ENCODE measurements at regions not wholly inside any gene's neighbourhood (a gene's known extent, or its start where the extent isn't known, plus 50 kb on each side); places are given as distances from the start of the nearest gene placed in this dataset.

DNA sequence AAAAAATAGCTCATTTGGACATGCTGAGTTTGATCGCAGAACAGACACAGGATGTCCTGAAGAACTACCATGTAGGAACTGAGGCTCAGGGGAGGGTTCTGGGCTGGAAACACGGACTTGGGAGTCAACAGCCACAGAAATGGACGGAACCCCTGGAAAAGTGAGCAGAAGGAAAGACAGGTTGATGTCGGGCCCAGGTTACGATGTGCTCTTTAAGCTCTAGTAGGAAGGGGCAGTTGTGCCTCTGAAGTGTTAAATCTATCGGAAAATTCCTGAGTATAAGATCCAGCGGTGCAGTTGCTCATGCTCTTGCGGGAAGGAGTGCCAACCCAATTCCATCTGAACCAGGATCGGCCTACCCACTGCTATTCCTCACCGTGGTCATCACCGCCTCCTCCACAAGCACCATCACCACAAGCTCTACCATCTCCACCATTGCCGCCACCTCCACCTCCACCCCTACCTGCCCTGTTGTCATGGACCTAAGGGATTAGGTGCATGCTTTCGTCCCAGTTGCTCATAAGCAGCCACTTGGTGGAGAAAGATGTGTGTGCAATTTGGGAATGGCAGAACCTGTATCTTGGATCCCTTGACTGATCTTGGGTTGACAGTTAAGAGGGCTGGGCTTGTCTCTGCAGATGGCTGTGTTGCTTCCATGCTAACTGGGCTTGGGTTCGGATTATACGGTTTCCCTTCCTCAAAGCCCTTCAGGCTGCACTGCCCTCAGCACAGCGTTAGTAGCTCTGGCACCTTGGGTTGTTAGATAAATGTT, 108.5 kb downstream of the ASB7 start:
- Histone ChIP-seq H4K20me1 (ENCODE audit: insufficient read depth, low read depth, low read length) (0 out of 2 replicates have a peak, but pooled peaks cover 3% of the 10 kb centered on the region), H3K4me2 (ENCODE audit: low read depth, low read length, poor library complexity, severe bottlenecking) (no peak overlapping the region), H3K4me1 (ENCODE audit: low read length) (no peaks in the 10 kb centered on the region), H3K79me2 (ENCODE audit: low read length) (no peaks in the 10 kb centered on the region), H3K9ac (ENCODE audit: low read length) (no peak overlapping the region), H3K4me3 (ENCODE audit: low read length) (no peak overlapping the region), H3K9me3 (ENCODE audit: low read length) (no peaks in the 10 kb centered on the region), H3K9me2 (replicated peaks; ENCODE audit: insufficient read depth, low read length) (no peaks in the 10 kb centered on the region), H3K27ac (ENCODE audit: low read length) (no peak overlapping the region), H3K27me3 (ENCODE audit: low read length) (no peaks in the 10 kb centered on the region), H3K36me3 (ENCODE audit: insufficient read depth, low read length) (no peaks in the 10 kb centered on the region), H2AFZ (ENCODE audit: low read length) (no peak overlapping the region)
- DNase-seq = no peak

DNA sequence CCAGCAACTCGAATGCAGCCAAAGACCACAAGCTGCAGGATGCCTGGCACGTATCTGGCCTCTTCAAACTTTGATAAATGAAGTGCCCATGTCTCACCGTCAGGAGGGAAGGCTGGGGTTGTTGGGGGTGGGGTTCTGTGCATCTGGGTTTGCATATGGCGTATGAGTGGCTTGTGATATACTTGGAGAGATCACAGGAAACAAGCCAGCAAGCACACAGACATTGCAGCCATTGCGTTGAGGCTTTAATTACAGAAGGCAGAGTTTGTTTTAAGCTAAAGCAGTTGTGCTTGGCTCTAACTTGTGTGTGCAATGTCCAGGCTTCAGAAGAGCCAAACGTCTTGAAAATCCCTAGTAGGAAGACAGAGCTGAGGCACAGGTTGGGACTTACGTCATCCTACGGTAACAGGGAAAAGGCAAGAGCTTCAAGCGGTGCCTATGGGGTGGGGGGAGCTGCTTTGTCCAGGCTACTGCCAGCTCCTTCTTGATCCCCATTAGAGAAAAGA, 109.2 kb downstream of the ASB7 start:
- no peak overlapping the region for H3K4me3 ChIP-seq (ENCODE audit: low read length)
- H2AFZ ChIP-seq (ENCODE audit: low read length) = no peak overlapping the region
- DNase-seq = no peak
- no peak overlapping the region for H3K9ac ChIP-seq (ENCODE audit: low read length)
- H3K27ac ChIP-seq (ENCODE audit: low read length) = no peak overlapping the region
- H3K36me3 ChIP-seq (ENCODE audit: insufficient read depth, low read length) = no peaks in the 10 kb centered on the region
- H4K20me1 ChIP-seq (ENCODE audit: insufficient read depth, low read depth, low read length) = 0 out of 2 replicates have a peak, but pooled peaks cover 3% of the 10 kb centered on the region
- no peaks in the 10 kb centered on the region for H3K79me2 ChIP-seq (ENCODE audit: low read length)
- no peaks in the 10 kb centered on the region for H3K9me3 ChIP-seq (ENCODE audit: low read length)
- H3K4me1 ChIP-seq (ENCODE audit: low read length) = no peaks in the 10 kb centered on the region
- H3K4me2 ChIP-seq (ENCODE audit: low read depth, low read length, poor library complexity, severe bottlenecking) = no peak overlapping the region
- H3K9me2 ChIP-seq (replicated peaks; ENCODE audit: insufficient read depth, low read length) = no peaks in the 10 kb centered on the region
- no peaks in the 10 kb centered on the region for H3K27me3 ChIP-seq (ENCODE audit: low read length)

DNA sequence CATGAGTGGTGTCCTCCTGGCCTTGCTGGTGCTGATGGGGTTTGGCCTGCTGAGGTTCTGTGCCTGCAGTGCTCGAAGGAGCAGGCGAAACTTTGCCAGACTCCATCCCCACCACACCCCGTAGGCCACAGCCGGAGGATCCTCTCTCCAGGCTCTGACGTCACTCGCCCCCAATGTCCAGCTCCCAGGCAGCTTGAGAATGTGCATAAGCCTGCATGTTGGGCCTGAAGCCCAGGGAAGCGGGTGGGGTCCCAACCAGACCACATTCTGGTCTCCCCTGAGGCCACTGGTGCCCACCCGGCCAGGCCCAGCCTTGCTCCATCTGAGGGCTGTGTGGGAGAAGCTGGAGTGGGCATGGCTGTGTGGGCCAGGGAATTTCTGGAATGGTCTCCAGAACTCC, 109.8 kb downstream of the ASB7 start:
- Histone ChIP-seq H3K4me2 (ENCODE audit: low read depth, low read length, poor library complexity, severe bottlenecking) (no peak overlapping the region), H3K9me2 (replicated peaks; ENCODE audit: insufficient read depth, low read length) (no peaks in the 10 kb centered on the region), H4K20me1 (ENCODE audit: insufficient read depth, low read depth, low read length) (0 out of 2 replicates have a peak, but pooled peaks cover 3% of the 10 kb centered on the region), H2AFZ (ENCODE audit: low read length) (no peak overlapping the region), H3K79me2 (ENCODE audit: low read length) (no peaks in the 10 kb centered on the region), H3K4me3 (ENCODE audit: low read length) (no peak overlapping the region), H3K36me3 (ENCODE audit: insufficient read depth, low read length) (no peaks in the 10 kb centered on the region), H3K9me3 (ENCODE audit: low read length) (no peaks in the 10 kb centered on the region), H3K27me3 (ENCODE audit: low read length) (no peaks in the 10 kb centered on the region), H3K4me1 (ENCODE audit: low read length) (no peaks in the 10 kb centered on the region), H3K27ac (ENCODE audit: low read length) (no peak overlapping the region), H3K9ac (ENCODE audit: low read length) (no peak overlapping the region)
- no peak for DNase-seq

DNA sequence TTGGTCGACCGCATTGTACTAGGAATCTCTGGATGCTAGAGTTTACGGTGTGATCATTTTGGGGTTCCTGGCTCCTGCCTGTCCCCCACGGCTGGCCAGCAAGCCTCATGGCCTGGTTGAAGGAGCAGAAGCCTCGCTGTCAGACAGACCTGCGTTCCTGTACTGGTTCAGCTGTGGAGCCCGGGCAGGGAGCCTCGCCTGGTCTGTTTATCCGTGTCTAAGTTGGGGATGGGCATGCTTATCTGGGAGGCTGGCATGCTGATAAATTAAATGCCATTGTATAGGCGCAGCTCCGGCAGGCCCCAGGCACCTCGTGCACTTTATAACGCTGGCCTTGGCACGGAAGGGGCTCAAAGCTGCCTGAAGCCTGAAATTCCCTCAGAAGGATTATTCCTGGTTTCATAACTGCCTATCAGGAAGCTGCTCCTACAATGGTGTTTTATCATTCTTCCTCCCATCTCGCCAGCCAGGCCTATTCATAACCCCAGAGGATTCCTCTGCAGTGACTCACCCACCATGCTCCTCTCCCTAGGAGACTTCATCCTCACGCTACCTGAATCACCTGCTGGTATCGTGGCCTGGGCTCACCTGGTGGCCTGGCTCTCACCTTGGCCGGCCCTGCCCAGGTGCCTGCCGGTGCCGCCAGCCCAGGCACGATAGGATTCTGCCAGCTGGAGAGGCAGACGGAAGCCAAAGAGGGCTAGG, 110.9 kb downstream of the ASB7 start:
- Histone ChIP-seq H3K4me3 (ENCODE audit: low read length) (no peak overlapping the region), H3K9me3 (ENCODE audit: low read length) (no peaks in the 10 kb centered on the region), H4K20me1 (ENCODE audit: insufficient read depth, low read depth, low read length) (0 out of 2 replicates have a peak, but pooled peaks cover 3% of the 10 kb centered on the region), H3K36me3 (ENCODE audit: insufficient read depth, low read length) (no peaks in the 10 kb centered on the region), H3K79me2 (ENCODE audit: low read length) (no peaks in the 10 kb centered on the region), H3K9ac (ENCODE audit: low read length) (no peak overlapping the region), H3K4me1 (ENCODE audit: low read length) (no peaks in the 10 kb centered on the region), H2AFZ (ENCODE audit: low read length) (no peak overlapping the region), H3K27ac (ENCODE audit: low read length) (no peak overlapping the region), H3K27me3 (ENCODE audit: low read length) (no peaks in the 10 kb centered on the region), H3K4me2 (ENCODE audit: low read depth, low read length, poor library complexity, severe bottlenecking) (no peak overlapping the region), H3K9me2 (replicated peaks; ENCODE audit: insufficient read depth, low read length) (no peaks in the 10 kb centered on the region)
- DNase-seq = no peak

DNA sequence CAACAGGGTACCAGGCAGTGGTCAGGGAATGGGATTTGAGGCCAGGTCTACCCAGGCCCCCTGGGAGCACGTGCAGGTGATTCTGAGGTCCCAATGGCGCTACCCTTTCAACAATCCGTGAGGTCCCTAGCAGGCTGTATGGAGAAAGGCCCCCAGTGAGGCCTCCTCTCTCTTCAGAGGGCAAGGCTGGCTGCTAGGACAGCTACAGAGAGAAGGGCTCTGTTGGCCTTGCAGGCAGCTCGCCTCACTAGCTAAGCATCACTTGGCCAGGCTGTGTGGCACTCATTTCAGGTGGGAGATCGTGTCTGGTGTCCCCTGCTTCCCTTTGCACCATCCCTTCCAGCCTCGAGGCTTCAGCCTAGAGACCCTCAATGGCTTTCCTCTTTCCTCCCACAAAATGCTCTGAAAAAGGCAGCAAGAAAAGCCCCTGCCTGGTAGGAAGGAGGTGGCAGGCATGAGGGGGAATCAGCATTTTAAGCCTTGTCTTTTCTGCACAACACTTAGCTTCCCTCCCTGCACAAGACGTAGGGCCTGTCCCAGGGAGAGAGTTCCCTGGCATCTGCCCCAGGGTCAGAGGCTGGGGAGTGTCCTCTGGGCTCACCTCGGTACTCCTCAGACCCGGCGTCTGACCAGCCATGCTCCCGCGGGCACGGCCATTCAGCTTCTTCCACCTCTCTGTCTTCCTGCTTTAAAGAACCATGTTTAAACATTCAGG, 111.8 kb downstream of the ASB7 start:
- no peaks in the 10 kb centered on the region for H3K79me2 ChIP-seq (ENCODE audit: low read length)
- no peak overlapping the region for H3K4me3 ChIP-seq (ENCODE audit: low read length)
- no peaks in the 10 kb centered on the region for H3K9me3 ChIP-seq (ENCODE audit: low read length)
- H3K9me2 ChIP-seq (replicated peaks; ENCODE audit: insufficient read depth, low read length) = no peaks in the 10 kb centered on the region
- no peaks in the 10 kb centered on the region for H3K4me1 ChIP-seq (ENCODE audit: low read length)
- no peak overlapping the region for H2AFZ ChIP-seq (ENCODE audit: low read length)
- no peak overlapping the region for H3K27ac ChIP-seq (ENCODE audit: low read length)
- 0 out of 2 replicates have a peak, but pooled peaks cover 3% of the 10 kb centered on the region for H4K20me1 ChIP-seq (ENCODE audit: insufficient read depth, low read depth, low read length)
- no peak overlapping the region for H3K9ac ChIP-seq (ENCODE audit: low read length)
- H3K36me3 ChIP-seq (ENCODE audit: insufficient read depth, low read length) = no peaks in the 10 kb centered on the region
- no peaks in the 10 kb centered on the region for H3K27me3 ChIP-seq (ENCODE audit: low read length)
- no peak overlapping the region for H3K4me2 ChIP-seq (ENCODE audit: low read depth, low read length, poor library complexity, severe bottlenecking)
- DNase-seq = no peak

DNA sequence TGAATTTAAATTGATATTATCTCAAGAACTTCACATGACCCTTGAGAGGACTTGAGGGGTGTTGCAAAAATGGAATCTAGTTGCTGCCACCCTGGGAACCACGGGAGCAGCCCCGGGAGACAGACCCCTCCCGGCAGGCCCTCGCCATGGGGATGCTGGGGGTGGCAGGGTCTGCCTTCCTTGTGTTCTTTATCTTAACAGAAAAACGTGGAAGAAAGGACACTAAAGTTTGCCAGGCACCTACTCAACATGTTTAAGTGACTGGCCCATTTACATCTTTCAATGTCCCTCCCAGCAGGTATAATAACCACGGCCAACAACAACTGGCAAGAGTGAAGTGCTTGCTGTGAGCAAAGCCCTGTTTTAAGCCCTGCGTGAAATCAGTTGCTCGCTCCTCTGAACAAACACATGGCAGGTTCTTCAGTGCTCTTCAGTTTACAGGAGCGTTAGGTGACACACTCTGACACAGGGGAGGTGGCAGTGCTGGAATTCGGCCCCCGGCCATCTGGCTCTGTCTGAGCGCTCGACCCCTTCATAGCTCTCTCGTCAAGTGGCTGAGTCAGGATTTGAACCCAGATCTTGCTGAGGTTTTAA, 112.5 kb downstream of the ASB7 start:
- H3K4me3 ChIP-seq (ENCODE audit: low read length) = no peak overlapping the region
- no peaks in the 10 kb centered on the region for H3K79me2 ChIP-seq (ENCODE audit: low read length)
- 0 out of 2 replicates have a peak, but pooled peaks cover 3% of the 10 kb centered on the region for H4K20me1 ChIP-seq (ENCODE audit: insufficient read depth, low read depth, low read length)
- DNase-seq = no peak
- H2AFZ ChIP-seq (ENCODE audit: low read length) = no peak overlapping the region
- H3K27ac ChIP-seq (ENCODE audit: low read length) = no peak overlapping the region
- no peaks in the 10 kb centered on the region for H3K9me2 ChIP-seq (replicated peaks; ENCODE audit: insufficient read depth, low read length)
- H3K27me3 ChIP-seq (ENCODE audit: low read length) = no peaks in the 10 kb centered on the region
- H3K4me1 ChIP-seq (ENCODE audit: low read length) = no peaks in the 10 kb centered on the region
- no peak overlapping the region for H3K9ac ChIP-seq (ENCODE audit: low read length)
- no peak overlapping the region for H3K4me2 ChIP-seq (ENCODE audit: low read depth, low read length, poor library complexity, severe bottlenecking)
- no peaks in the 10 kb centered on the region for H3K36me3 ChIP-seq (ENCODE audit: insufficient read depth, low read length)
- H3K9me3 ChIP-seq (ENCODE audit: low read length) = no peaks in the 10 kb centered on the region

GRCh38 chr15:100715571-100716455, 113.4 kb downstream of the ASB7 start:
- H3K9ac ChIP-seq (ENCODE audit: low read length) = no peak overlapping the region
- no peaks in the 10 kb centered on the region for H3K9me3 ChIP-seq (ENCODE audit: low read length)
- H3K79me2 ChIP-seq (ENCODE audit: low read length) = no peaks in the 10 kb centered on the region
- 0 out of 2 replicates have a peak, but pooled peaks cover 3% of the 10 kb centered on the region for H4K20me1 ChIP-seq (ENCODE audit: insufficient read depth, low read depth, low read length)
- H3K4me3 ChIP-seq (ENCODE audit: low read length) = no peak overlapping the region
- no peaks in the 10 kb centered on the region for H3K36me3 ChIP-seq (ENCODE audit: insufficient read depth, low read length)
- H3K27ac ChIP-seq (ENCODE audit: low read length) = no peak overlapping the region
- H2AFZ ChIP-seq (ENCODE audit: low read length) = no peak overlapping the region
- H3K4me1 ChIP-seq (ENCODE audit: low read length) = no peaks in the 10 kb centered on the region
- no peak overlapping the region for H3K4me2 ChIP-seq (ENCODE audit: low read depth, low read length, poor library complexity, severe bottlenecking)
- H3K9me2 ChIP-seq (replicated peaks; ENCODE audit: insufficient read depth, low read length) = no peaks in the 10 kb centered on the region
- no peak for DNase-seq
- H3K27me3 ChIP-seq (ENCODE audit: low read length) = no peaks in the 10 kb centered on the region

Measured in Karpas-422 (cell line).